ENCODE measurements at regions not wholly inside any gene's neighbourhood (a gene's known extent, or its start where the extent isn't known, plus 50 kb on each side); places are given as distances from the start of the nearest gene placed in this dataset.

DNA sequence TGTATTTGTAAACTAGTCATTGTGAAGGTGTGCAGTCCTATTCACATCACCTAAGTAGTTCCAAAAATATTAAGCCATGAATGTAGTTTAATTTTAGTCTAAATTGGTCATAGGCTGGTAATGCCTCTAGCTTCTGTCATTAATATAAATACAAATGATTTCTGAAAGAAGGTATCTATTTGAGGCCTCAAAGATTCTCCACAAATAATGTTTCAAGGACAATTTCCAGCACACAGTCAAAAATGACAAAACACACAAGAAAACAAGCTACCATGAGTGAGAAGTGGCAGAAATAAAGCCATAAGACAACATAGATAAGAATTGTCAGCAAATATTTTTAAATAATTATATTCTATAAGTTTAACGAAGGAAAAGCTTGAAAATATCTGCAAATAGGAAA lies 66.7 kb upstream of the PDK4 start:
- DNase-seq: no peak

GRCh38 chr7:95660023-95660434 lies 63.7 kb upstream of the PDK4 start:
- no peak for DNase-seq

DNA sequence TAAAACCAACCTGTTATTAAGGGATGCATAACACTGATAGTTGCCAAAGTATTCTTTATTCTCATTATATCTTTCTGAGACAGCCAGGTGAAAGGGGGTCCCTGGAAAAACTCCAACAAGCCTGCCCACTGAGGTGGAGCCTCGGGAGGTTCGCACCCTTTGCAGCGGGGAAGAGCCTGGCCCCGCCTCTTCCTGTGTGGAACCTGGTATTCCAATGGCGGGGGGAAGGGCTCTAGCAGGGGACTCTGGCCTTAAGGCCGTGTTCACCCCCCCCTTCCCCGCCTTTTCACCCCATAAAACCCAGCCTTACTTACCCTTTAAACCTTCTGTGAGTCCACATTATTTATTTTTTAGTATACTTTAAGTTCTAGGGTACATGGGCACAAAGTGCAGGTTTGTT lies 62.4 kb upstream of the PDK4 start:
- no peak for DNase-seq

GRCh38 chr7:95649546-95649945 lies 53.2 kb upstream of the PDK4 start:
- DNase-seq: no peak

- no peak for DNase-seq
These were observed 50.0 kb upstream of the PDK4 start for GRCh38 chr7:95646350-95646749.

Data from NCI-H2107 (cell line).